ENCODE measurements at regions not wholly inside any gene's neighbourhood (a gene's known extent, or its start where the extent isn't known, plus 50 kb on each side); places are given as distances from the start of the nearest gene placed in this dataset.

DNA sequence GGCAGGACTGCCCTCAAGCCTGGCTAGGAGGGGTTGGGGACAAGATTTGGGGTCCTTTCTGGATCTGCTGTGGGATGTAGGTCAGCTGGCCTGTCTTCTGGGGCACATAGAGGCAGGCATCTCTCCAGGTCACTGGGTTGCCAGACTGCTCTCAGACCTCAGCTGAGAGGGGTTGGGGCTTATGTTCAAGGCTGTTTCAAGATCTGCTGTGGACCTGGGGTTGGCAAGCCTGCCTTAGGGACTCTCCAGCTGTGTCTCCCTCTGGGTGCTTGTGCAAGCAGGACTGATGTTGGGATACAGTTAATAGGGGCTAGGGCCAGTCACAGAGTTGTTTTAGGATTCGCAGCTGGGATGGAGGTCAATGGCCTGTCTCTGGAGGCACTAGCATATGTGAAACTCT is 363.0 kb upstream of the ST6GAL2 start:
- TF ChIP-seq, protein P1, sequence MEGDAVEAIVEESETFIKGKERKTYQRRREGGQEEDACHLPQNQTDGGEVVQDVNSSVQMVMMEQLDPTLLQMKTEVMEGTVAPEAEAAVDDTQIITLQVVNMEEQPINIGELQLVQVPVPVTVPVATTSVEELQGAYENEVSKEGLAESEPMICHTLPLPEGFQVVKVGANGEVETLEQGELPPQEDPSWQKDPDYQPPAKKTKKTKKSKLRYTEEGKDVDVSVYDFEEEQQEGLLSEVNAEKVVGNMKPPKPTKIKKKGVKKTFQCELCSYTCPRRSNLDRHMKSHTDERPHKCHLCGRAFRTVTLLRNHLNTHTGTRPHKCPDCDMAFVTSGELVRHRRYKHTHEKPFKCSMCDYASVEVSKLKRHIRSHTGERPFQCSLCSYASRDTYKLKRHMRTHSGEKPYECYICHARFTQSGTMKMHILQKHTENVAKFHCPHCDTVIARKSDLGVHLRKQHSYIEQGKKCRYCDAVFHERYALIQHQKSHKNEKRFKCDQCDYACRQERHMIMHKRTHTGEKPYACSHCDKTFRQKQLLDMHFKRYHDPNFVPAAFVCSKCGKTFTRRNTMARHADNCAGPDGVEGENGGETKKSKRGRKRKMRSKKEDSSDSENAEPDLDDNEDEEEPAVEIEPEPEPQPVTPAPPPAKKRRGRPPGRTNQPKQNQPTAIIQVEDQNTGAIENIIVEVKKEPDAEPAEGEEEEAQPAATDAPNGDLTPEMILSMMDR (IDR thresholded peaks at IDR 0.05; ENCODE audit: low read depth, low read length, poor library complexity, severe bottlenecking): no peak
- no peak for TF ChIP-seq EZH2phosphoT487 (IDR thresholded peaks at IDR 0.05; ENCODE audit: borderline replicate concordance, low read length)
